ENCODE measurements at regions not wholly inside any gene's neighbourhood (a gene's known extent, or its start where the extent isn't known, plus 50 kb on each side); places are given as distances from the start of the nearest gene placed in this dataset.

- TF ChIP-seq CTCF (IDR thresholded peaks at IDR 0.05) (no peak), POLR2A (IDR thresholded peaks at IDR 0.05) (no peak)
These were observed 1029.7 kb upstream of the TENM3 start for GRCh38 chr4:181213551-181213950.

Data from heart left ventricle (tissue), 13 donors.